Brain microvascular endothelial cell (primary cell): ENCODE measurements at regions not wholly inside any gene's neighbourhood (a gene's known extent, or its start where the extent isn't known, plus 50 kb on each side); places are given as distances from the start of the nearest gene placed in this dataset.
A peak's percentile ranks its signal among the peaks of the same experiment; 100 is the strongest.

ENCODE experiments used
- DNase-seq: peaks from one replicate; pipeline ENCODE4 v3.0.0-alpha.2; 2020
- H3K27ac ChIP-seq: fragments of 250-450 bp; sonication (Bioruptor Pico); 2 replicates; pipeline ENCODE4 v1.5.1; 2020; ENCODE audit warnings: mild to moderate bottlenecking, moderate library complexity
- H3K27me3 ChIP-seq: fragments of 250-450 bp; sonication (Bioruptor Pico); replicated peaks from 2 replicates; pipeline ENCODE4 v1.5.1; 2020; ENCODE audit warnings: mild to moderate bottlenecking
- H3K36me3 ChIP-seq: fragments of 250-450 bp; sonication (Bioruptor Pico); replicated peaks from 2 replicates; pipeline ENCODE4 v1.5.1; 2020; ENCODE audit warnings: mild to moderate bottlenecking
- H3K4me3 ChIP-seq: 2 replicates; pipeline ENCODE4 v1.5.1; 2011; ENCODE audit warnings: low read depth, mild to moderate bottlenecking, control low read depth, low read length, moderate library complexity
- CTCF ChIP-seq: IDR thresholded peaks from 2 replicates; pipeline ENCODE4 v1.5.1; 2011; ENCODE audit warnings: low read depth, mild to moderate bottlenecking, moderate library complexity, low read length, control low read depth, inconsistent platforms; ENCODE audit errors: missing control alignments
- in situ Hi-C: cut with HindIII; loops from 2 replicates; pipeline ENCODE4 v1.10.0; 2017; ENCODE audit warnings: low sequenced_read_pairs, low pct_ligation_motif_present

- in situ Hi-C loops: loop anchor here (25.0 kb wide), 1 partner anchor 481 kb away; no protein-coding TSS in a partner anchor
- H3K27me3 ChIP-seq: no peaks in the 10 kb centered on the region
- no peak for TF ChIP-seq CTCF
- H3K4me3 ChIP-seq: no peak overlapping the region
- no peak overlapping the region for H3K27ac ChIP-seq
- no peak for DNase-seq
- no peaks in the 10 kb centered on the region for H3K36me3 ChIP-seq
Measured at GRCh38 chr2:136393514-136393913, 275.6 kb upstream of the CXCR4 start.

GRCh38 chr2:136392897-136393505 is 275.1 kb upstream of the CXCR4 start:
- in situ Hi-C loops: loop anchor here (25.0 kb wide), 1 partner anchor 481 kb away; no protein-coding TSS in a partner anchor

GRCh38 chr2:136389809-136390208 is 271.9 kb upstream of the CXCR4 start:
- in situ Hi-C loops: loop anchor here (25.0 kb wide), 1 partner anchor 478 kb away; no protein-coding TSS in a partner anchor
- H3K4me3 ChIP-seq: no peak overlapping the region
- no peak for TF ChIP-seq CTCF
- DNase-seq: no peak
- H3K27me3 ChIP-seq: no peaks in the 10 kb centered on the region
- H3K27ac ChIP-seq: no peak overlapping the region
- H3K36me3 ChIP-seq: no peaks in the 10 kb centered on the region

More at GRCh38 chr2:136392897-136393505, 275.1 kb upstream of the CXCR4 start:
- Histone ChIP-seq H3K4me3 (no peak overlapping the region), H3K27me3 (no peaks in the 10 kb centered on the region), H3K27ac (no peak overlapping the region), H3K36me3 (no peaks in the 10 kb centered on the region)
- no peak for TF ChIP-seq CTCF
- DNase-seq: no peak

GRCh38 chr2:136386046-136386445 is 268.1 kb upstream of the CXCR4 start:
- Histone ChIP-seq H3K27me3 (no peaks in the 10 kb centered on the region), H3K4me3 (no peak overlapping the region), H3K27ac (no peak overlapping the region), H3K36me3 (no peaks in the 10 kb centered on the region)
- TF ChIP-seq CTCF: no peak
- in situ Hi-C loops: loop anchor here (25.0 kb wide), 1 partner anchor 474 kb away; no protein-coding TSS in a partner anchor
- DNase-seq: no peak

GRCh38 chr2:136384531-136385303 is 266.8 kb upstream of the CXCR4 start:
- peak; percentile 26 for DNase-seq
- in situ Hi-C loops: loop anchor here (25.0 kb wide), 1 partner anchor 472 kb away; no protein-coding TSS in a partner anchor
- Histone ChIP-seq H3K4me3 (no peak overlapping the region), H3K27ac (no peak overlapping the region), H3K27me3 (no peaks in the 10 kb centered on the region), H3K36me3 (no peaks in the 10 kb centered on the region)
- peak; percentile 78 for TF ChIP-seq CTCF
